SU-DHL-6 (cell line): ENCODE measurements at regions not wholly inside any gene's neighbourhood (a gene's known extent, or its start where the extent isn't known, plus 50 kb on each side); places are given as distances from the start of the nearest gene placed in this dataset.

Experiments used
- H2AFZ ChIP-seq: fragments of 200-600 bp; sonication (generic); 2 replicates; pipeline ENCODE4 v1.6.1; 2014; ENCODE audit warnings: low read depth, mild to moderate bottlenecking, moderate library complexity, mixed read lengths, antibody characterized with exemption, low read length; ENCODE audit not compliant: severe bottlenecking
- H3F3A ChIP-seq: fragments of 200-600 bp; shearing (Covaris generic); 2 replicates; pipeline ENCODE4 v1.6.0; 2016; ENCODE audit warnings: antibody characterized with exemption, mild to moderate bottlenecking; ENCODE audit not compliant: insufficient read depth
- H3K27ac ChIP-seq: fragments of 200-600 bp; sonication (generic); 2 replicates; pipeline ENCODE4 v1.5.1; 2016; ENCODE audit warnings: low read depth, mild to moderate bottlenecking, low read length, moderate library complexity, mixed read lengths
- H3K27me3 ChIP-seq: fragments of 200-600 bp; sonication (generic), shearing (Covaris generic); 2 replicates; pipeline ENCODE4 v1.6.0; 2014; ENCODE audit warnings: mild to moderate bottlenecking, low read length
- H3K36me3 ChIP-seq: fragments of 200-600 bp; sonication (generic); 2 replicates; pipeline ENCODE4 v1.6.1; 2014; ENCODE audit warnings: mild to moderate bottlenecking, low read length, mixed read lengths
- H3K4me2 ChIP-seq: fragments of 300-600, 200-600 bp; shearing (Covaris generic), sonication (generic); 2 replicates; pipeline ENCODE4 v1.6.0; 2014; ENCODE audit warnings: low read length, low read depth, mild to moderate bottlenecking; ENCODE audit not compliant: poor library complexity, severe bottlenecking
- H3K4me3 ChIP-seq: fragments of 200-600 bp; sonication (generic); 2 replicates; pipeline ENCODE4 v1.5.1; 2014; ENCODE audit warnings: antibody characterized with exemption, low read length, mild to moderate bottlenecking, mixed read lengths; ENCODE audit not compliant: insufficient read depth, poor library complexity, severe bottlenecking
- H3K79me2 ChIP-seq: fragments of 200-600 bp; sonication (generic); 2 replicates; pipeline ENCODE4 v1.6.1; 2014; ENCODE audit warnings: mild to moderate bottlenecking, low read length, moderate library complexity; ENCODE audit not compliant: insufficient read depth
- H3K9ac ChIP-seq: fragments of 200-600 bp; sonication (generic); 2 replicates; pipeline ENCODE4 v1.7.0; 2014; ENCODE audit warnings: mild to moderate bottlenecking, low read length
- H3K9me2 ChIP-seq: fragments of 200-600 bp; sonication (generic); replicated peaks from 2 replicates; pipeline ENCODE4 v1.6.1; 2014; ENCODE audit warnings: low read length; ENCODE audit not compliant: insufficient read depth
- H3K9me3 ChIP-seq: fragments of 200-600 bp; sonication (generic); 2 replicates; pipeline ENCODE4 v1.6.1; 2014; ENCODE audit warnings: low read length, mixed read lengths; ENCODE audit not compliant: insufficient read depth
- H4K20me1 ChIP-seq: fragments of 200-600 bp; sonication (generic); 2 replicates; pipeline ENCODE4 v1.6.1; 2014; ENCODE audit warnings: low read depth, mild to moderate bottlenecking, antibody characterized with exemption, low read length, moderate library complexity, mixed read lengths
- CTCF ChIP-seq: fragments of 200-600 bp; sonication (generic); IDR thresholded peaks from one replicate; pipeline ENCODE4 v1.5.1; 2017; ENCODE audit warnings: antibody characterized with exemption, mild to moderate bottlenecking, low read length, moderate library complexity; ENCODE audit not compliant: insufficient read depth, poor library complexity, severe bottlenecking
- EZH2phosphoT487 ChIP-seq: fragments of 200-600 bp; sonication (generic), shearing (Covaris generic); conservative IDR thresholded peaks from 2 replicates; pipeline ENCODE4 v1.6.1; 2018; ENCODE audit warnings: mild to moderate bottlenecking, antibody characterized with exemption, low read length, moderate library complexity, mixed read lengths

- H4K20me1 ChIP-seq, result no peaks in the 10 kb centered on the region
- H3K9me3 ChIP-seq, result no peaks in the 10 kb centered on the region
- H3K4me3 ChIP-seq, result no peak overlapping the region
- H2AFZ ChIP-seq, result no peak overlapping the region
- no peak overlapping the region for H3K27ac ChIP-seq
- TF ChIP-seq CTCF (no peak), EZH2phosphoT487 (no peak)
- no peaks in the 10 kb centered on the region for H3K27me3 ChIP-seq
- H3K4me2 ChIP-seq, result no peak overlapping the region
- no peak overlapping the region for H3K9ac ChIP-seq
- H3K9me2 ChIP-seq, result no peaks in the 10 kb centered on the region
- H3K79me2 ChIP-seq, result no peaks in the 10 kb centered on the region
- H3F3A ChIP-seq, result no peaks in the 10 kb centered on the region
- no peaks in the 10 kb centered on the region for H3K36me3 ChIP-seq
These were observed 507.0 kb downstream of the TAF11L14 start for GRCh38 chr5:18141222-18141621.

GRCh38 chr5:18142831-18143230 lies 508.6 kb downstream of the TAF11L14 start:
- H3K27me3 ChIP-seq, result no peaks in the 10 kb centered on the region
- H3K9me3 ChIP-seq, result no peaks in the 10 kb centered on the region
- H3K27ac ChIP-seq, result no peak overlapping the region
- no peaks in the 10 kb centered on the region for H3K9me2 ChIP-seq
- no peaks in the 10 kb centered on the region for H3F3A ChIP-seq
- H2AFZ ChIP-seq, result peak overlapping the region; percentile 37
- no peak overlapping the region for H3K4me3 ChIP-seq
- no peaks in the 10 kb centered on the region for H4K20me1 ChIP-seq
- no peaks in the 10 kb centered on the region for H3K79me2 ChIP-seq
- no peaks in the 10 kb centered on the region for H3K36me3 ChIP-seq
- no peak overlapping the region for H3K9ac ChIP-seq
- TF ChIP-seq CTCF (no peak), EZH2phosphoT487 (no peak)
- H3K4me2 ChIP-seq, result no peak overlapping the region

GRCh38 chr5:18152671-18153070 lies 518.4 kb downstream of the TAF11L14 start:
- no peak overlapping the region for H3K9ac ChIP-seq
- no peaks in the 10 kb centered on the region; the same call in 1 of the 2 replicates for H3K9me3 ChIP-seq
- no peaks in the 10 kb centered on the region for H4K20me1 ChIP-seq
- H3K4me2 ChIP-seq, result no peak overlapping the region
- H3K9me2 ChIP-seq, result no peaks in the 10 kb centered on the region
- no peaks in the 10 kb centered on the region for H3K79me2 ChIP-seq
- H2AFZ ChIP-seq, result no peak overlapping the region
- no peak overlapping the region for H3K27ac ChIP-seq
- no peak overlapping the region for H3K4me3 ChIP-seq
- no peaks in the 10 kb centered on the region for H3K27me3 ChIP-seq
- no peaks in the 10 kb centered on the region for H3K36me3 ChIP-seq
- no peaks in the 10 kb centered on the region for H3F3A ChIP-seq
- no peak for TF ChIP-seq CTCF
- TF ChIP-seq EZH2phosphoT487, result no peak
